ENCODE measurements at regions not wholly inside any gene's neighbourhood (a gene's known extent, or its start where the extent isn't known, plus 50 kb on each side); places are given as distances from the start of the nearest gene placed in this dataset.
"Not testable (repeated sequence)": the region's sequence is repeated elsewhere in the genome, so short reads cannot be mapped to it uniquely, and the experiment has no call there.

GRCh38 chr3:127071597-127072001 lies 88.7 kb downstream of the PLXNA1 start:
- DNase-seq (ENCODE audit: low read depth in 2 of 2): no peak

GRCh38 chr3:127072221-127072771 lies 89.4 kb downstream of the PLXNA1 start:
- no peak for DNase-seq (ENCODE audit: low read depth in 2 of 2)

DNA sequence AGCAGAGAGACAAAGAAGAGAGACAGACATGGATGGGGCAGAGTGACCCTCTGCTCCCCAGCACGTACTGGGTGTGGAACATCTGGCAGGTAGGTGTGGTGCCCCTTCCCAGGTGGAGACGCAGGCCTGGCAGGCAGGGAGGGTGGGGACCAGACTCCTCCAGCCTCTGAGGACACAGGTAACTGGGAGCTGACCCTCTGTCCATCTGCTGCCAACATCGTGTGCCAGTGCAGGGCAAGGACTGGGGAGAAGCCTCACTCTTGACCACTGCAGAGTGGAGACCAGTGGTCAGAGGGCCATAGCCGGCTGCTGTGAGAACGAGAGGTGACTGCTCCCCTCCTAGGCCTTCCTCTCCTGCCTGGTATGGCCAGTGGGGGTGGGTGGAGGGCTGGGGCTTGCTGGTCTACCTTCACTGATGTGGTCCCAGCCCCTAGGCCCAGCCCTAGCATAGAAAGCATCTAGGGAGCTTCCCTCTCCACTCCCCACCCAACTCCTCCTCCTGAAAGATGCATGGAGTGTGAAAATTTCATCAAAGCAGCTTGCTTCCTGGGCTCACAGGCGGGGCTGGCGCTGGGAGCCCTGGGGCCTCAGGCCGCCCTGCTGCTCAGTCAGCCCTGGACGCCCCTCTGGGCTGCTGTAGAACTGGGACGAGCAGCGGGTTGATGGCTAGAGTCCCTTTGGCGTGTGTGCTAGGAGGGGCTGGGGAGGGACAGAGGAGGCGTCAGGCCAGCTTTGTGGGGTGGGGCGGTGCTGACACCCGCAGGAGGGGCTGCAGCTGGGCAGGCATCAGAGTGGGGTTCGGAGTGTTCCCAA lies 90.3 kb downstream of the PLXNA1 start:
- no peak for DNase-seq (ENCODE audit: low read depth in 2 of 2)

DNA sequence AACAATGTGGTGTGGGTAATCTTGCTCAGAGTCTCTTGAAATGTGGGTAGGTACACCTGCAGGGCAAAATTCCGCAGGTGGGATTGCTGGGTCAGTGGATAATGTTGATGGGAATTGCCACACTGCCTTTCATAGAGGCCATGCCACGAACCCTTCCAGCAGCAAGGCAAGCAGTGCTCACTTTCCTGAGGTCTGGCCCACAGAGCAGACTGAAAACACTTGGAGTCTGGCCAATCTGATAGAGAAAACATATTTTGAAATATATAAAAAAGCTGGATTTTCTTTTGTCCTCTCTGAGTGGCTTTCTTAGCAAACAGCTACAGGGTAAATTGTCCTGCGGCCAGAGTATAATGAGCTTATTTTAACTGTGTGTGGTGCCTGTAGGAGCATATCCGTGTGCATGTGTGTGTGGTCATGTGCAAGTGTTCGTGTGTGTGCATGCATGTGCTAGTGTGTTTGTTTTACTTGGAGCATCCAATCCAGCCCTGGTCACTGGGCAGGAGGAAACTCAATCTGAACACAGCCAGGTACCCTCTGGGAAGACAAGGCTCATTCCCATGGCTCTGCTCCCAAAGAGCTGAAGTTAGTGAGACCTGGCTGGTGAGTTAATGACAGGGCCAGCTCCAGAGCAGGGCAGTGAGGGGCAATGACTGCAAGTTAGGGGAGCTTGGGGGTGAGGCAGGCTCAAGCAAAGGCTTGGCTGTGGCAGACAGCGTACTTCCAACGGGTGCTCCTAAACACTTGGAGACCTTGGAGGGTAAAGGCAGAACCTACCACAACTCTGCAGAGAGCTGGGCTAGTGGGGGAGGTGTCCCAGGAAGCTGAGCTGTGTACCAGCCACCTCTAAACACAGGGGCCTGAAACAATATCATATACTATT lies 91.3 kb downstream of the PLXNA1 start:
- DNase-seq (ENCODE audit: low read depth in 2 of 2): no peak

DNA sequence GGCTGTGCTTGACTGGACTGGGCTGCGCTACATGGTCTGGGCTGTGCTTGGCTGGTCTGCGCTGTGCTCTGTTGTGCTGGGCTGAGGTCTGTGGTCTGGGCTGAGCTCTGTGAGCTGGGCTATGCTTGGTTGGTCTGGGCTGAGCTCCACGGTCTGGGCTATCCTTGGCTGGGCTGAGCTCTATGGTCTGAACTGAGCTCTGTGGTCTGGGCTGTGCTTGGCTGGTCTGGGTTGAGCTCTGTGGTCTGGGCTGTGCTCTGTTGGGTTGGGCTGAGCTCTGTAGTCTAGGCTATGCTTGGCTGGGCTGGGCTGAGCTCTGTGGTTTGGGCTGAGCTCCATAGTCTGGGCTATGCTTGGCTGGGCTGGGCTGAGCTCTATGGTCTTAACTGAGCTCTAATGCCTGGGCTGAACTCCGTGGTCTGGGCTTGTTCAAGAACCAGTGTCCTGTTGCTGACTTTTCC lies 92.0 kb downstream of the PLXNA1 start:
- peak; percentile 53 to 63 for DNase-seq (ENCODE audit: low read depth in 2 of 2)

GRCh38 chr3:127076166-127076992 lies 93.5 kb downstream of the PLXNA1 start:
- not testable (repeated sequence) for DNase-seq (ENCODE audit: low read depth in 2 of 2)

DNA sequence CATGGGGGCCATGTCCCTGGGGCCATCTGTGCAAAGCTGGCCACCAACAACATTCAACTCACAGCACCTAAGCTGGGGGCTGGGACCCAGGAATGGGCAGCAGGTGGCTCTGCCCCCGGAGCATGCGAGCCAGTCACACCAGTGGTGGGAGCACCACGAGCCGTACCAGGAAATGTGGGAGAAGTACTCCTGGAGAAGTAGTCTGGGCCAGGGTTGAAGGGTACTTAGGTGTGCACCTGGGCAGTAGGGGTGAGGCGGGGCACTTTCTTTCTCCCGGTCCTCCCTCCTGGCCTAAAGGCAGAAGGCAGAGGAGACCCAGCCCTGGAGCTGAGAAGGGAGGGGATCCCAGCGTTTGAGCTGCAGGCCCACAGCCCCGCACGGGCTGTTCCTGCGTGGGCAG lies 94.2 kb downstream of the PLXNA1 start:
- no peak for DNase-seq (ENCODE audit: low read depth in 2 of 2)

DNA sequence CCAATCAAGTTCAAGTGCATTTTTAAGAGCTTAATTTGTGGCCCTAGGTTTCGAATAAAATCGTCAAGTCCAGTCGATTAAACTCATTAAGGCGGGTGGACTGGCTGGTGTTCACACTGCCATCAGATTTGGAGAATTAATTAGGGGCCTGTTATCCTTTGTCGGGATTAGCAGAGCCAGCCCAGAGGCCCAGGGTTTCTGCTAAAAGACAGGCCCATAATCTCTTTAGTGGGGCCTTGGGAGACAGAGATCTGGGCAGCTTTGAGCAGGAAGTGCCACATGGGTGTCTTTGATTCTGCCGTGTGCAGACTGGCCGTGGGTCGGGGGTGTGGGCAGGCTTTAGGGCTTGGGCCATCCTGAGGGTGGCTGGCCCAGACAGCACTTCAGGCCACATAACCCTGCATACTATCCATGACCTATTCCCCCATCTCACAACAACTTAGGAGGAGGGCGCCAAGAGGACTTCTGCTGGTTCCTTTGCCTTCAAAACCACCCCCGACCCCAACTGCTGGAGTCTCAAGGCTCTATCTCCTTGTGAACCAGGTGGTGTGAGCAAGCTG lies 94.7 kb downstream of the PLXNA1 start:
- no peak for DNase-seq (ENCODE audit: low read depth in 2 of 2)

DNA sequence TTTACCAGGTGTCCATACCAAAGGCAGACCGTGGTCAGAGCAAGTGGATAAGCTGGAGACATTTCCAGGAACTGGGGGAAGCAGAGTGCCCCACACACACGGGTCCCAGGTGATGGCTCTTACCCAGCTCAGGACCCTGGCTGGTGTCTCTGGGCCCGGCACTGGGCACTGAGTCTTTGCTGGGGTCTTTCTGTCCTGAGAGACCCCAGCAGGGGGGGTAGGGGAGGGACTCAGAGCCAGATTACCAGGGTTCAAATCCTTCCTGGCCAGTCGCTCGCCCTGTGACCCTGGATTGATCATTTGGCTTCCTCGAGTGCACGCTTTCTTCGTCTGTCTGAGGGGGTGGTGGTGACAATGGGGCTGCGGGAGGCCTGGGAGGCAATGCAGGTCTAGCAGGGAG lies 95.7 kb downstream of the PLXNA1 start:
- DNase-seq (ENCODE audit: low read depth in 2 of 2): no peak

GRCh38 chr3:127079211-127079610 lies 96.3 kb downstream of the PLXNA1 start:
- no peak for DNase-seq (ENCODE audit: low read depth in 2 of 2)

GRCh38 chr3:127081001-127081720 lies 98.2 kb downstream of the PLXNA1 start:
- DNase-seq (ENCODE audit: low read depth in 2 of 2): no peak

GRCh38 chr3:127082066-127082465 lies 99.2 kb downstream of the PLXNA1 start:
- no peak for DNase-seq (ENCODE audit: low read depth in 2 of 2)

- DNase-seq (ENCODE audit: low read depth in 2 of 2): no peak
Measured at GRCh38 chr3:127083778-127084397, 101.0 kb downstream of the PLXNA1 start.

- DNase-seq (ENCODE audit: low read depth in 2 of 2): no peak
Measured at GRCh38 chr3:127084401-127084990, 101.6 kb downstream of the PLXNA1 start.

- DNase-seq (ENCODE audit: low read depth in 2 of 2): no peak
Measured at GRCh38 chr3:127085576-127085975, 102.7 kb downstream of the PLXNA1 start.

GRCh38 chr3:127086591-127086990 lies 103.7 kb downstream of the PLXNA1 start:
- DNase-seq (ENCODE audit: low read depth in 2 of 2): not testable (repeated sequence)

DNA sequence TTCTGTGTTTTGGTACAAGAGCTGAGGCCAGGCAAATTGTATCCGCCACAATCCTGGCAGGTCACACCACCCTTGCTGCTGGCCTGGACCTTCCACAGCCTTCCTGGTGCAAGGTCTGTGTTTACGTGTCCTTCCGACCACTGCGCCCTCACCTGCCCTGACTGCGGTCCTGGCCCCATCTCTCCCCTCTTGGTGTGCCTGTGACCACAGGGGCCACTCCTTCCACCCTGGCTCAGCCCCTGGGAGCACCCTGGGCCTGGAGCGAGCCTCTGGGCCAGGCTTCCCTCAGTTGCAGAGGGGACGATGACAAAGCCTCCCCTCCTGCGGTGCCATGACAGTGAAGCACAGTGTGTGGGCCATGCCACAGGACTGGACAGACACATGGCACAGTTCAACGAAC lies 104.5 kb downstream of the PLXNA1 start:
- DNase-seq (ENCODE audit: low read depth in 2 of 2): no peak

DNA sequence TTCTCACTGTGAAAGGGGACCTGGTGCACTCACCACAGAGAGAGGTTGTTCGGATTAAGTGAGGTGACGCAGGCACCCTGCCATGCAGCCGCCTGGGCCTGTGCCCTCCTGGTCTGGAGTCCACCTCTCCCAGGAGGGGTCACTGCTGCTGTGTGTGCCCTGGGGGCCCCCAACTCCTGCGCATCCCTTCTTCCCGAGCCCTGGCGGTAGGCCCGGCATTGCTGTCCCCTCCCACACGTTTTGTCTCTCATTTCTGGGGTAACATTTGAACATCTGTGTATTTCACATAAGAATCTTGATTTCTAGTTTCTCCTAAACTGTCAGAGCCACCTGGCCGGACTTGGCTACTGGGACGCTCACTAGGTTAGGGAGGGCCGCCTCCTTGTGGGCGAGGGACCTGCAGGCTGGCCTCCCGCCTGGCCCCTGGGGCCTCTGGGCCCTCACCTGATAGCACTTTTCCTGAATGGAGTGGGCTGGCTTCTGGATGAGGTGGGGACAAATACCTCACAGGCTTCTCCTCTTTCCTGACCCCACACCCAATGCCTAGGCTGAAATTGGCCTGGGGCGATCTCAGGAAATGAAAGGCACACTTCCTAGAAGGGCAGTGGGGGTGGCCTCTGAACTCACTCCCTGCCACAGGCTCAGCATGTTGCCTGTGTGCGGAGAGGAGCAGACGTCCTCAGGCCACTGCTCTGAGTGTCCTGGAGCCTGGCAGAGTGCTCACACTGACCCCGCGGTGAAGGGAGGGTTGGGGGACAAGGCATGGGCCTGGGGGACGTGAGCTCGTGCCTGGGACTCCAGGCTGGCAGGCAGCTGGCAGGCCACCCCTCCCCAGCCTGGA lies 104.2 kb upstream of the PRR23E start:
- no peak for DNase-seq (ENCODE audit: low read depth in 2 of 2)
